Gastroesophageal sphincter (tissue), 3 donors: ENCODE measurements at regions not wholly inside any gene's neighbourhood (a gene's known extent, or its start where the extent isn't known, plus 50 kb on each side); places are given as distances from the start of the nearest gene placed in this dataset.

ENCODE experiments used
- EP300 ChIP-seq: sonication (generic); formaldehyde crosslinking; IDR thresholded peaks from one replicate; pipeline ENCODE4 v1.6.1; 2017; ENCODE audit warnings: antibody characterized with exemption, mild to moderate bottlenecking
- POLR2A ChIP-seq, 2 donors: fragments of 450-650 bp; IDR thresholded peaks; one replicate each; pipeline ENCODE4 v1.6.1; 2017; ENCODE audit warnings: antibody characterized with exemption in 2 of 2, mild to moderate bottlenecking in 2 of 2, moderate library complexity in 1 of 2
- POLR2AphosphoS5 ChIP-seq: sonication (generic); formaldehyde crosslinking; IDR thresholded peaks from one replicate; pipeline ENCODE4 v1.6.1; 2017; ENCODE audit warnings: antibody characterized with exemption
- TF ChIP-seq, protein P1 (sequence below), 4 experiments: fragments of 200-600 bp in 2 of 4; fragments of 450-650 bp in 2 of 4; sonication (generic) in 1 of 4; IDR thresholded peaks; one replicate each; pipeline ENCODE4 v1.5.1; 2017 to 2019; ENCODE audit warnings: antibody characterized with exemption in 4 of 4, mild to moderate bottlenecking in 2 of 4, moderate library complexity in 2 of 4

DNA sequence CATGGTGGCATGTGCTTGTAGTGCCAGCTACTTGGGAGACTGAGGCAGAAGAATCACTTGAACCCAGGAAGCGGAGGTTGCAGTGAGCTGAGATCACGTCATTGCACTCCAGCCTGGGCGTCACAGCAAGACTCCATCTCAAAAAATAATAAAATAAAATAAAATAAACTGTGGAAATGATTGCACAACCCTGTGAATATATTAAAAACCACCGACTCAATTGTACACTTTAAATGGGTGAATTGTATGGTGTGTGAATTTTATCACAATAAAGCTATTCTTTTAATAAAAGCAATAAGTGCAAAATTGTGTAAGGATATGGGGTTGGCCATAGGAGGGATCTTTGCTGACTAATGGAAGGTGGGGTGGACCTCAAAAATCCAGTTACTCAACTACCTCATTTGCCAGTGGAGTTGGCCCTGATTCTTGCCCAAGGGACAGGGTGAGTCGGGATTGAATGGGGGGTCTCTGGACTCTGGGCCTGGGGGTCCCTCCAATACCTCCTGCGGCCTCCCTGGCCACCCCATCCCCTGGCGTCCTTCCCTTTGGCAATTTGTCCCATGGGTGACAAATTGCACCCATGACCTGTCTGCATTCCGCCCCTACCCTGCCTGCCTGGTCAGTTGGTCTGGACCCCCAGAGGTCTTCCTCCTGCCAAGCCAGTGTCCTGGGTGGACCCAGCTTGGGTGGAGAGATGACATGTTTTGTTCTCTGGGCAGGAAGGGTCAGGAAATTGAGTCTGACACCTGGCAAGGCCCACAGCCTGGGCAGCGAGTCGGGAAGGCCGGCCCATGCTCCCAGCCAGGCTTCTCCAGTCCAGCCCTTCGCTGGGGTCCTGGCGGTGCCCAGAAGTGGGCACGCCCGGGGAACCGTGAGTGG, 61.7 kb upstream of the ELN start:
- TF ChIP-seq, protein P1, sequence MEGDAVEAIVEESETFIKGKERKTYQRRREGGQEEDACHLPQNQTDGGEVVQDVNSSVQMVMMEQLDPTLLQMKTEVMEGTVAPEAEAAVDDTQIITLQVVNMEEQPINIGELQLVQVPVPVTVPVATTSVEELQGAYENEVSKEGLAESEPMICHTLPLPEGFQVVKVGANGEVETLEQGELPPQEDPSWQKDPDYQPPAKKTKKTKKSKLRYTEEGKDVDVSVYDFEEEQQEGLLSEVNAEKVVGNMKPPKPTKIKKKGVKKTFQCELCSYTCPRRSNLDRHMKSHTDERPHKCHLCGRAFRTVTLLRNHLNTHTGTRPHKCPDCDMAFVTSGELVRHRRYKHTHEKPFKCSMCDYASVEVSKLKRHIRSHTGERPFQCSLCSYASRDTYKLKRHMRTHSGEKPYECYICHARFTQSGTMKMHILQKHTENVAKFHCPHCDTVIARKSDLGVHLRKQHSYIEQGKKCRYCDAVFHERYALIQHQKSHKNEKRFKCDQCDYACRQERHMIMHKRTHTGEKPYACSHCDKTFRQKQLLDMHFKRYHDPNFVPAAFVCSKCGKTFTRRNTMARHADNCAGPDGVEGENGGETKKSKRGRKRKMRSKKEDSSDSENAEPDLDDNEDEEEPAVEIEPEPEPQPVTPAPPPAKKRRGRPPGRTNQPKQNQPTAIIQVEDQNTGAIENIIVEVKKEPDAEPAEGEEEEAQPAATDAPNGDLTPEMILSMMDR (IDR thresholded peaks at IDR 0.05), result no peak
- TF ChIP-seq EP300 (no peak), POLR2A (IDR thresholded peaks at IDR 0.05) (no peak), POLR2AphosphoS5 (no peak)
